Tibial nerve (tissue), 4 donors: ENCODE measurements at regions not wholly inside any gene's neighbourhood (a gene's known extent, or its start where the extent isn't known, plus 50 kb on each side); places are given as distances from the start of the nearest gene placed in this dataset.

Experiments
- EP300 ChIP-seq, 2 donors: sonication (generic); formaldehyde crosslinking; IDR thresholded peaks; one replicate each; pipeline ENCODE4 v1.6.1; 2017; ENCODE audit warnings: antibody characterized with exemption in 2 of 2, mild to moderate bottlenecking in 1 of 2
- TF ChIP-seq, protein P1 (sequence below), 5 experiments: fragments of 200-600 bp in 3 of 5; fragments of 450-650 bp in 2 of 5; sonication (generic) in 3 of 5; IDR thresholded peaks; one replicate each; pipeline ENCODE4 v1.5.1; 2016 to 2019; ENCODE audit warnings: antibody characterized with exemption in 5 of 5, mild to moderate bottlenecking in 3 of 5, moderate library complexity in 2 of 5

DNA sequence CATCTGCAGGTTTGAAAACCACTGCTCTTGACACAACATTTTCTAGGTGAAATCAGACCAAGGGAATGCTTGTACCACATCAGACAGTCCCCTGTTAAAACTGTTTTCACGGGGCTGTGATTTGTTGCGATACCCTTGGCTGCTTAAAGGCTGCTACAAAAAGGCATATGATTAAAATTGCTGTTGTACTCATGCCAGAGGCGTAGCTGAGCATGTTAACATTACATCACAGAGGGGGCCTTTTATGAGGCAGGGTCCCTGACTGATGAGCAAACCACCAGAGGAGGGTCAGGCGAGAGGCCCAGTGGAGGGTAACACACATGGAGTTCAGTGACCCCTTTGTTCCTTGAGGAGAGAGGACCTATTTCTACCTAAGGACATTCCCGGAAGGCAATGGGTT, 70.4 kb upstream of the CDYL start:
- no peak for TF ChIP-seq EP300 (IDR thresholded peaks at IDR 0.05)
- TF ChIP-seq, protein P1, sequence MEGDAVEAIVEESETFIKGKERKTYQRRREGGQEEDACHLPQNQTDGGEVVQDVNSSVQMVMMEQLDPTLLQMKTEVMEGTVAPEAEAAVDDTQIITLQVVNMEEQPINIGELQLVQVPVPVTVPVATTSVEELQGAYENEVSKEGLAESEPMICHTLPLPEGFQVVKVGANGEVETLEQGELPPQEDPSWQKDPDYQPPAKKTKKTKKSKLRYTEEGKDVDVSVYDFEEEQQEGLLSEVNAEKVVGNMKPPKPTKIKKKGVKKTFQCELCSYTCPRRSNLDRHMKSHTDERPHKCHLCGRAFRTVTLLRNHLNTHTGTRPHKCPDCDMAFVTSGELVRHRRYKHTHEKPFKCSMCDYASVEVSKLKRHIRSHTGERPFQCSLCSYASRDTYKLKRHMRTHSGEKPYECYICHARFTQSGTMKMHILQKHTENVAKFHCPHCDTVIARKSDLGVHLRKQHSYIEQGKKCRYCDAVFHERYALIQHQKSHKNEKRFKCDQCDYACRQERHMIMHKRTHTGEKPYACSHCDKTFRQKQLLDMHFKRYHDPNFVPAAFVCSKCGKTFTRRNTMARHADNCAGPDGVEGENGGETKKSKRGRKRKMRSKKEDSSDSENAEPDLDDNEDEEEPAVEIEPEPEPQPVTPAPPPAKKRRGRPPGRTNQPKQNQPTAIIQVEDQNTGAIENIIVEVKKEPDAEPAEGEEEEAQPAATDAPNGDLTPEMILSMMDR (IDR thresholded peaks at IDR 0.05), result no peak
